GM18951 (cell line): ENCODE measurements at regions not wholly inside any gene's neighbourhood (a gene's known extent, or its start where the extent isn't known, plus 50 kb on each side); places are given as distances from the start of the nearest gene placed in this dataset.

Experiments
- POLR2A ChIP-seq: IDR thresholded peaks from 4 replicates; pipeline ENCODE4 v1.6.1; 2011; ENCODE audit warnings: mild to moderate bottlenecking; ENCODE audit not compliant: insufficient read length, insufficient read depth; ENCODE audit errors: extremely low read depth
- in situ Hi-C: fragments of 300-500 bp; cut with MboI; formaldehyde crosslinking; loops from one replicate; pipeline ENCODE4 v1.12.0; 2022; ENCODE audit warnings: low sequenced_read_pairs, mixed read lengths, inconsistent platforms; ENCODE audit not compliant: unreplicated experiment

- in situ Hi-C loops: no loop called here
- TF ChIP-seq POLR2A: no peak
These were observed 108.6 kb downstream of the MAB21L3 start for GRCh38 chr1:116219651-116220434.

- in situ Hi-C loops: no loop called here
- TF ChIP-seq POLR2A: no peak
These were observed 112.9 kb downstream of the MAB21L3 start for GRCh38 chr1:116224111-116224510.

- no peak for TF ChIP-seq POLR2A
- in situ Hi-C loops: no loop called here
These were observed 113.4 kb downstream of the MAB21L3 start for GRCh38 chr1:116224561-116224960.

GRCh38 chr1:116226017-116226416 lies 114.8 kb downstream of the MAB21L3 start:
- TF ChIP-seq POLR2A: no peak
- in situ Hi-C loops: no loop called here

GRCh38 chr1:116228511-116228910 lies 117.3 kb downstream of the MAB21L3 start:
- no peak for TF ChIP-seq POLR2A
- in situ Hi-C loops: no loop called here

GRCh38 chr1:116230712-116231111 lies 119.5 kb downstream of the MAB21L3 start:
- no peak for TF ChIP-seq POLR2A
- in situ Hi-C loops: no loop called here

GRCh38 chr1:116231752-116232151 lies 120.6 kb downstream of the MAB21L3 start:
- no peak for TF ChIP-seq POLR2A
- in situ Hi-C loops: no loop called here

GRCh38 chr1:116232989-116233514 lies 121.9 kb downstream of the MAB21L3 start:
- in situ Hi-C loops: no loop called here
- no peak for TF ChIP-seq POLR2A

GRCh38 chr1:116234429-116234828 lies 123.2 kb downstream of the MAB21L3 start:
- TF ChIP-seq POLR2A: no peak
- in situ Hi-C loops: no loop called here

GRCh38 chr1:116239916-116240315 lies 128.7 kb downstream of the MAB21L3 start:
- in situ Hi-C loops: no loop called here
- TF ChIP-seq POLR2A: no peak

- in situ Hi-C loops: no loop called here
- TF ChIP-seq POLR2A: no peak
These were observed 130.3 kb upstream of the ATP1A1 start for GRCh38 chr1:116242741-116243140.

GRCh38 chr1:116243333-116244054 lies 129.6 kb upstream of the ATP1A1 start:
- in situ Hi-C loops: no loop called here
- TF ChIP-seq POLR2A: no peak

GRCh38 chr1:116246174-116246573 lies 126.9 kb upstream of the ATP1A1 start:
- in situ Hi-C loops: no loop called here

GRCh38 chr1:116252271-116252670 lies 120.8 kb upstream of the ATP1A1 start:
- in situ Hi-C loops: no loop called here
- TF ChIP-seq POLR2A: no peak

More at GRCh38 chr1:116246174-116246573, 126.9 kb upstream of the ATP1A1 start:
- no peak for TF ChIP-seq POLR2A
